Astrocyte of the spinal cord (primary cell): ENCODE measurements at regions not wholly inside any gene's neighbourhood (a gene's known extent, or its start where the extent isn't known, plus 50 kb on each side); places are given as distances from the start of the nearest gene placed in this dataset.

Experiments
- DNase-seq: peaks from one replicate; pipeline ENCODE4 v3.0.0; 2011; ENCODE audit warnings: low read depth, low spot score
- H3K4me3 ChIP-seq: 2 replicates; pipeline ENCODE4 v1.5.1; 2011; ENCODE audit warnings: low read depth, mild to moderate bottlenecking, low read length, moderate library complexity
- CTCF ChIP-seq: IDR thresholded peaks from 2 replicates; pipeline ENCODE4 v1.5.1; 2012; ENCODE audit warnings: low read depth, mild to moderate bottlenecking, low read length, inconsistent platforms
- in situ Hi-C: cut with HindIII; loops from 2 replicates; pipeline ENCODE4 v1.10.0; 2017; ENCODE audit warnings: low sequenced_read_pairs

GRCh38 chrX:11995146-11995545, 143.1 kb upstream of the FRMPD4 start:
- DNase-seq = no peak
- no peak overlapping the region for H3K4me3 ChIP-seq
- in situ Hi-C loops = no loop called here
- TF ChIP-seq CTCF = no peak

DNA sequence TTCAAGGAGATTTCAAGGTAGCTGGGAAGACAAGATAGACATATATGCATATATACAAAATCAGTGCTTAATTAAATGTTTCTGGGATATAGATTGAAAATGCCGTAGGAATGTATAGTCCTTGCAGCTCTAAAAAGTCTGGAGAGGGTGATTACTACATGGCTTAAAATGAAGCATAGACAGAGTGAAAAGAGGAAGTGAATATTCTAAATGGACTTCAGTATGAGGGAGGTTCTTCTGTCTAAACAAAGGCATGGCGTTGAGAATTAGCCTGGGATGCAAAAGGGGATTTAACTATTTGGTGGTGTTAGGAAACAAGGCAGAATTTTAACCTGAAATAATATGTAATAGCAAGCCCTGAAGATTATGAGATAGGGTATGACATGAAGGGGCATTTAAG, 141.5 kb upstream of the FRMPD4 start:
- no peak overlapping the region for H3K4me3 ChIP-seq
- no peak for TF ChIP-seq CTCF
- no peak for DNase-seq
- in situ Hi-C loops = no loop called here

- in situ Hi-C loops = no loop called here
- no peak for TF ChIP-seq CTCF
- H3K4me3 ChIP-seq = no peak overlapping the region
- no peak for DNase-seq
These were observed 139.3 kb upstream of the FRMPD4 start for GRCh38 chrX:11998944-11999343.

- in situ Hi-C loops = no loop called here
- DNase-seq = no peak
- no peak overlapping the region for H3K4me3 ChIP-seq
- TF ChIP-seq CTCF = no peak
These were observed 135.4 kb upstream of the FRMPD4 start for GRCh38 chrX:12002876-12003275.

- in situ Hi-C loops = no loop called here
- TF ChIP-seq CTCF = no peak
- DNase-seq = peak; percentile 79
- H3K4me3 ChIP-seq = no peak overlapping the region
These were observed 130.4 kb upstream of the FRMPD4 start for GRCh38 chrX:12007881-12008280.

GRCh38 chrX:12010436-12010835, 127.8 kb upstream of the FRMPD4 start:
- in situ Hi-C loops = no loop called here
- no peak overlapping the region for H3K4me3 ChIP-seq
- TF ChIP-seq CTCF = no peak
- DNase-seq = no peak

- peak; percentile 7 for DNase-seq
- no peak for TF ChIP-seq CTCF
- in situ Hi-C loops = no loop called here
- no peak overlapping the region for H3K4me3 ChIP-seq
These were observed 127.2 kb upstream of the FRMPD4 start for GRCh38 chrX:12011075-12011474.
